Muscle of leg (tissue), 3 donors: ENCODE measurements at regions not wholly inside any gene's neighbourhood (a gene's known extent, or its start where the extent isn't known, plus 50 kb on each side); places are given as distances from the start of the nearest gene placed in this dataset.
"Not testable (repeated sequence)": the region's sequence is repeated elsewhere in the genome, so short reads cannot be mapped to it uniquely, and the experiment has no call there.

ENCODE experiments used
- DNase-seq: peaks from one replicate; pipeline ENCODE4 v3.0.0; 2013
- H3K27ac ChIP-seq: one replicate; pipeline ENCODE4 v1.5.1; 2013; ENCODE audit warnings: mild to moderate bottlenecking, low read length, control low read depth
- H3K27me3 ChIP-seq: one replicate; pipeline ENCODE4 v1.6.1; 2013; ENCODE audit warnings: low read length; ENCODE audit not compliant: control insufficient read depth, insufficient read depth
- H3K36me3 ChIP-seq: one replicate; pipeline ENCODE4 v1.6.1; 2013; ENCODE audit warnings: low read length; ENCODE audit not compliant: control insufficient read depth, insufficient read depth
- H3K4me1 ChIP-seq: one replicate; pipeline ENCODE4 v1.6.1; 2013; ENCODE audit warnings: low read length; ENCODE audit not compliant: control insufficient read depth, insufficient read depth
- H3K4me3 ChIP-seq: one replicate; pipeline ENCODE4 v1.5.1; 2013; ENCODE audit warnings: low read length, control low read depth
- H3K9me3 ChIP-seq: replicated peaks from 2 replicates; pipeline ENCODE4 v1.6.1; 2013; ENCODE audit warnings: low read depth, low read length; ENCODE audit not compliant: control insufficient read depth
- WGBS: methylation state at CpG from one replicate; pipeline ENCODE4 v1.1.5; 2013; ENCODE audit warnings: missing lambda C conversion rate; ENCODE audit not compliant: insufficient coverage; 5-methylcytosine and 5-hydroxymethylcytosine counted together

DNA sequence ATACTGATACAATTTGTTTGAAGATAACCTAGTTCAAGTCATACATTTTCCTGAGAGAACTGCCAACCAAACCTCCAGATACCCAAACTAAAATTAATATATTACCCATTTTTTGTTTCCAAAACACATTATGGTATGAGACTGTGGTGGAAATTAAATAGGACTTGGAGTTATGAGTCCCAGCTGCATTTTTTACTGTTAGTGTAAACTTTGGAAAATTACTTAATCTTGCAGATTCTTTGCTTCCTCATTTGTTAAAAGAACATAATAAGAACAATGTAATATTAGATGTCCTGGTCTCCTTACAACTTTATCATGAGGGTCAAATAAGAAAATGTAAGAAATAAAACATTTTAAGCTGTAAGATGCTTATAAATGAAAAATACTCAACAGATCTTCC, 98.2 kb upstream of the TRIB2 start:
- DNase-seq = peak; percentile 32
- no peak overlapping the region for H3K27ac ChIP-seq
- no peak overlapping the region for H3K4me3 ChIP-seq
- H3K27me3 ChIP-seq = no peaks in the 10 kb centered on the region
- no peaks in the 10 kb centered on the region for H3K36me3 ChIP-seq
- no peaks in the 10 kb centered on the region for H3K9me3 ChIP-seq
- peaks cover 8% of the 10 kb centered on the region for H3K4me1 ChIP-seq

- H3K9me3 ChIP-seq = no peaks in the 10 kb centered on the region
- WGBS = 94% methylated on average over 2 of the region's 3 CpGs
- no peak for DNase-seq
- H3K4me1 ChIP-seq = peaks cover 7% of the 10 kb centered on the region
- H3K27me3 ChIP-seq = no peaks in the 10 kb centered on the region
- H3K4me3 ChIP-seq = no peak overlapping the region
- no peak overlapping the region for H3K27ac ChIP-seq
- no peaks in the 10 kb centered on the region for H3K36me3 ChIP-seq
Observed at GRCh38 chr2:12619975-12620374, 96.8 kb upstream of the TRIB2 start.

DNA sequence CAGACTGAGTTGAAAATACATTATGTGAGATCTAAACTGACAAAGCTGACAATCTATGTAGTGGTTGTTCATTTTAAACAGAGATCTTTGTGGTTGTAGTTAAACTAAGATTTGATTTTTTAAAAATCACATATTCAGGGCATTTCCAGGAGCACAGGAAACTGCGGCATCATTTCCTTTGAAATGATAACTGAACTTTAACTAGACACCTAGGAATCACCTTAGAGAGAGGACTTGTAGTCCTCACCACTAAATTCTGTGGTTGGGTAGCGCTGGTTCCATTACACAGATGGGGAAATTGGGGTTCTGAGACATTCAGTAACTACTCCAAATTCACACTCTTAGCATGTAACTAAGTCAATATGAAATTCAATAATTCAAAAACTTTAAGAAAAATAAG, 96.0 kb upstream of the TRIB2 start:
- Histone ChIP-seq H3K4me3 (no peak overlapping the region), H3K36me3 (no peaks in the 10 kb centered on the region), H3K9me3 (no peaks in the 10 kb centered on the region), H3K27ac (no peak overlapping the region), H3K27me3 (no peaks in the 10 kb centered on the region), H3K4me1 (peaks cover 7% of the 10 kb centered on the region)
- WGBS = no CpG with 5 or more reads among the region's 2 CpGs
- DNase-seq = no peak

DNA sequence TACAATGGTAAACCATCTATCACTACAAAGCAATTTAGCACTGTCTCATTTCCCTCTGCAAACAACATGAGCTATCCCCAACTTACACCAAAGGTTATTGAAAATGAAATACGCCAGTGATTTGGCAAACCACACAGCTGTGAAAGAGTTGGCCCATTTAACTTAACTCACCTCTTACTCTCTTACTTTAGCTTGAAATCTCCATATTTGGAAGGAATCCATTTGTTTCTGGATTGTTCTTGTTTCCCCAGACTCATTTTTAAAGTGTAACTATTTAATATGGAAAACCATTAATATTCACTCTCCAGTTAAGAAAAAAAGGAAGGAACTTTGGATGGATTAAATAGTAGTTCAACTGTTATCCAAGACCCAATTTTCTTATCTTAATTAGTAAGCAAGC, 93.7 kb upstream of the TRIB2 start:
- no peak overlapping the region for H3K27ac ChIP-seq
- no peak for DNase-seq
- 80% methylated on average over 1 of the region's 1 CpG for WGBS

GRCh38 chr2:12624384-12624783, 92.4 kb upstream of the TRIB2 start:
- Histone ChIP-seq H3K4me3 (no peak overlapping the region), H3K27me3 (no peaks in the 10 kb centered on the region), H3K27ac (no peak overlapping the region), H3K4me1 (peaks cover 7% of the 10 kb centered on the region), H3K36me3 (no peaks in the 10 kb centered on the region), H3K9me3 (no peaks in the 10 kb centered on the region)
- DNase-seq = no peak
- 100% methylated on average over 4 of the region's 6 CpGs for WGBS

More for the DNA sequence above, 93.7 kb upstream of the TRIB2 start:
- H3K9me3 ChIP-seq = no peaks in the 10 kb centered on the region
- no peaks in the 10 kb centered on the region for H3K27me3 ChIP-seq
- no peak overlapping the region for H3K4me3 ChIP-seq
- no peaks in the 10 kb centered on the region for H3K36me3 ChIP-seq
- H3K4me1 ChIP-seq = peaks cover 7% of the 10 kb centered on the region

DNA sequence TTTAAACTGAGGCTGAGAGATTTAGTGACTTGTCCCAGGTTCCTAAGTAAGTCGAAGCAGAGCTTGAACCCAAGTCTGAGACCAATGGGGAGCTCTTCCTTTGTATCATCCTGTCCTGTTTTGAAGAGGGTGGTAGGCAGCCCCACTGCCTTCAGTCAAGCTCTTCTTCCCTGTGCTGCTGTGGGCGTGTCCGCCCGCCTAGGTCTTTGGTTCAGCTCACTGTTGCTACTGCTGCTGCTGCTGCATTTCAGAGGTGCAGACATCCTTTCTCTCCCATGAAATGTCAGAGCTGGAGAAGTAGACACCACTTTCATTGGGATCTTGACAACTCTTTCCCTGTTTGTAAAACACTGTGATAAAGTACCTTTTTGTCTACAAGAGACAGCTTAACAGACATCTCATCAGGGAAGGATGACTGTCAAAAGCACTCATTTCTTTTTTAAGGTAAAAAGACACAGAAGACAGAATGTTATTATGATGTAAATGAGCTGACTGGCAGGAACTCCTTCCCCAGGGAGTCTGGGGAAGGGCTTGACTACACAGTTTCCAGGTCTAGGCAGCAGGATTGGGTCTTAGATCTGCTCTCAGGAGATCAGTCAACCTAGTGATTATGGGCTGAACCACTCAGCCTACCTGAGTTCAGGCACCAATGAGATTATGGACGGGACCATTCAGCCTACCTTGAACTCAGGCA, 91.7 kb upstream of the TRIB2 start:
- H3K4me1 ChIP-seq = peaks cover 4% of the 10 kb centered on the region
- 67% methylated on average over 4 of the region's 5 CpGs for WGBS
- H3K4me3 ChIP-seq = no peak overlapping the region
- H3K27ac ChIP-seq = no peak overlapping the region
- no peak for DNase-seq
- no peaks in the 10 kb centered on the region for H3K36me3 ChIP-seq
- H3K27me3 ChIP-seq = no peaks in the 10 kb centered on the region
- H3K9me3 ChIP-seq = no peaks in the 10 kb centered on the region

DNA sequence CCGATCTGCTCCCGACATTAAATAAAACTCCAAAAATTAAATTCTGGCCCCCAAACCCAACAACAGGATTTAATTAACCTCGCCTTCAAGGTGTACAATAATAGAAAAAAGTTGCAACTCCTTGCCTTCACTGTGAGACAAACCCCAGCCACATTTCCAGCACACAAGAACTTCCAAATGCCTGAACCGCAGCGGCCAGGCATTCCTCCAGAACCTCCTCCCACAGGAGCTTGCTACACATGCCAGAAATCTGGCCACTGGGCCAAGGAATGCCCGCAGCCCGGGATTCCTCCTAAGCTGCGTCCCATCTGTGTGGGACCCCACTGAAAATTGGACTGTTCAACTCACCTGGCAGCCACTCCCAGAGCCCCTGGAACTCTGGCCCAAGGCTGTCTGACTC, 88.2 kb upstream of the TRIB2 start:
- WGBS = 60% methylated on average over 1 of the region's 8 CpGs
- not testable (repeated sequence) for H3K4me3 ChIP-seq, H3K4me1 ChIP-seq, H3K27ac ChIP-seq, H3K27me3 ChIP-seq, DNase-seq, H3K36me3 ChIP-seq, H3K9me3 ChIP-seq

GRCh38 chr2:12636837-12637581, 79.7 kb upstream of the TRIB2 start:
- no peaks in the 10 kb centered on the region for H3K9me3 ChIP-seq
- WGBS = no CpG with 5 or more reads among the region's 1 CpG
- no peaks in the 10 kb centered on the region for H3K36me3 ChIP-seq
- H3K27ac ChIP-seq = peak overlapping the region; percentile 37
- H3K4me3 ChIP-seq = no peak overlapping the region
- DNase-seq = peak; percentile 66
- no peaks in the 10 kb centered on the region for H3K27me3 ChIP-seq
- peaks cover 2% of the 10 kb centered on the region for H3K4me1 ChIP-seq

- peaks cover 2% of the 10 kb centered on the region for H3K4me1 ChIP-seq
- no peak overlapping the region for H3K27ac ChIP-seq
- H3K4me3 ChIP-seq = no peak overlapping the region
- H3K36me3 ChIP-seq = no peaks in the 10 kb centered on the region
- H3K9me3 ChIP-seq = no peaks in the 10 kb centered on the region
- WGBS = no CpG with 5 or more reads among the region's 1 CpG
- H3K27me3 ChIP-seq = no peaks in the 10 kb centered on the region
- DNase-seq = no peak
Observed at GRCh38 chr2:12637754-12638153, 79.0 kb upstream of the TRIB2 start.

DNA sequence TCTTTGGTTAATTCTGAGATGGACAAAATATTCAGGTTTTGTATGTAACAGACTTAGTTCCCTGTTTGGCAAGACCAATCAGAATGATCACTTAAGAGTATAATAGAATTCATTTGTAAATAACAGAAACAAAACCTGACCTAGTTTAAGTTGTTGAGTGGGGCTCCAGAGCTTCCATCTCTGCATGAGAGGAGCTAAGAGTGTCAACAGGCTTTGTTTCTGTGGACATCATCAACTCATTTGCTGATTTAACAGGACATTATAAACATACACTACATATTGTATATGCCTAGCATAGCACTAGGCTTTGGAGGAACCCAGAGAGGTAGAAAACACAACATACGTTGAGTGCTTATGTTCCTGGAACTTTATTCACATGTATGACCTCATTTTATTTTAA, 75.3 kb upstream of the TRIB2 start:
- WGBS = no CpG with 5 or more reads among the region's 1 CpG
- Histone ChIP-seq H3K27ac (no peak overlapping the region), H3K36me3 (no peaks in the 10 kb centered on the region), H3K4me1 (peaks cover 2% of the 10 kb centered on the region), H3K27me3 (no peaks in the 10 kb centered on the region), H3K9me3 (no peaks in the 10 kb centered on the region), H3K4me3 (no peak overlapping the region)
- no peak for DNase-seq
